GM19238 (cell line): ENCODE measurements at regions not wholly inside any gene's neighbourhood (a gene's known extent, or its start where the extent isn't known, plus 50 kb on each side); places are given as distances from the start of the nearest gene placed in this dataset.

Experiments used
- DNase-seq: peaks from one replicate; pipeline ENCODE4 v3.0.0; 2011; ENCODE audit warnings: low spot score; ENCODE audit not compliant: insufficient read length

DNA sequence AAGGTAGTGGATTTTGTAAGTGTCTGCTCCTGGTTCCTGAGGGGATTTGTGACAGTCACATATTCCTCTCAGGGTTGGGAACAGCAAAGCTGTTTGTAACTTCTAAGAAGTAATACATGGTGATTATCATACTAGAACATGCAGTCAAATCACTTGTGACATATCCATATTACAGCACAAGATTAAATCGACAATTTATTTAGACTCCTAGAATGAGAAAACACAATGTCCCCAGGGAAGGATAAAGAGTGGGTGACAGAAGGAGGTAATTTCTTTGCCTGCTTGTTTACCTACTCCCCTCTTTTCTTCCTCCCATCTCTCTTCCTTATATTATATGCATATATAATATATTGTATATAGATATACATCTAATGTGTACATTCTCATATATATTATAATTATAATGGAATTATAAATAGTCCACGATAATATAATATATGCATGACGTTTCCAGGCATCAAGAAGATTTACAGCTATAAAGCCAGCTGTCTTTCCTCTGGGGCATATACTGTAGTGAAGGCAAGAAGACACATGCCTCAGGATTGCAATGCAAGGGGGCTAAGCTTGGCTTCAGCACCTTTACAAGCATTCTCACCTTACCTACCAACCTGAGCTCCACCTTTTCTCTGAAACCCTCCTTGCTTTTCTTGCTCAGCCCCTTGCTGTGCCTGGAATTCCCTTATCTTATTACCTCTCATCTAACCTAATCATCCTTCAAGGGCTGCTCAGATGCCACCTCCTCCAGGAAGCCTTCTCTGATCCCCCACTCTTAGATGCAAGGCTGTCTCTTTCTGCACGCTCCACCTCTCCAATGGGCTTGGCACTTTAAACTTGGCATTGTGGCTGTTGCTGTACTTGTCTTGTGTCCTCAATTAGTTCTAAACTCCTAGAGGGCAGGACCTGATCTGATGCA, 73.1 kb upstream of the PIAS1 start:
- DNase-seq: no peak

DNA sequence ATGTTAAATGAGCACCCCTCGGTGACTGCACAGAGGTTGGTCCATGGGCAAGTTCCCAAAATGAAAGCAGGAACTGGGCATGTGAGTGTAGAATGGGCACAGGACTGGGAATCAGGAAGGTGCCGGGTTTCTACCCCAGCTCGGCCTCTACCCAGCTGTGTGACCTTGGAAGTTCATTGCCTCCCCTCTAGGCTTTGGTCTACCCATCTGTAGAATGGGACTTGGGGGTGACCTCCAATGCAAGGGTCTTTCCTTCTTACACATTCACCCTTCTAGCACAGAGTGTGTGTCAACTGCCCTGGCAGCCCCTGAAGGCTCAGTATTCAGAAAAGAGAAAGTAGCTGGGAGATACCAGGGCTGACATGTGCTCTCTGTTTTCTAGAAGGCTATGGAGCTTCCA, 72.3 kb upstream of the PIAS1 start:
- DNase-seq: no peak

DNA sequence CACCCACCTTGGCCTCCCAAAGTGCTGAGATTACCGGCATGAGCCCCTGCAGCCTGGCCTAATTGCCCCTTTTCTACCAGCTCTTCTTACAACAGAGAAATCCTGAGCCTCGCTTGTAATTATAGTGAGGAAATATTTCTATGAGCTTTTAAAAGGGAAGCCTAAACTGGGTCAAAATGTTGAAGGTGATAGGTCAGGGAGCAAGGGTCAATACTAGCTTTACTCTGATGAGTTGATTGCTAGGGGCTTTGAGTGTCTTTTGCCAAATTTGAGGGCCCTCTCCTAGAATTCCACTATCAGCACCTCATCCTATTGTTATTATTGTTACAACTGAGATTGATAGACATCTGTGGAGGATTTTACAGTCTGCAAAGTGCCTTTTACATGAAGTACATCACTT, 62.4 kb upstream of the PIAS1 start:
- no peak for DNase-seq

DNA sequence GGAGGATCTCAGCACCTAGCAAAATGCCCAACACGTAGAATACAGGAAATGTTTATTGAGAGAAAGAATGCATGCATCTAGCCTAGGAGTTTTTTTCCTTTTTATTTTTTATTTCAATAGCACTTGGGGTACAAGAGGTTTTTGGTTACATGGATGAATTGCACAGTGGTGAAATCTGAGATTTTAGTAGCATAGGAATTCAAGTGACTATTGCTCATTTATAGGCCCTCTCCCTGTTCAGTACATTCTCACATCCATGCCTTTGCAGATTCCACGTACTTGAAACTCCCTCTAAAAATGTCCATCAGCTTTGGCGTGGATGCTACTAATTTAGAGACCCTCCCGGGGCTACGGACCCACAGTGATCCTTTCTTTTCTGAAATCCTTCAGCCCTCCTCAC, 61.7 kb upstream of the PIAS1 start:
- no peak for DNase-seq

DNA sequence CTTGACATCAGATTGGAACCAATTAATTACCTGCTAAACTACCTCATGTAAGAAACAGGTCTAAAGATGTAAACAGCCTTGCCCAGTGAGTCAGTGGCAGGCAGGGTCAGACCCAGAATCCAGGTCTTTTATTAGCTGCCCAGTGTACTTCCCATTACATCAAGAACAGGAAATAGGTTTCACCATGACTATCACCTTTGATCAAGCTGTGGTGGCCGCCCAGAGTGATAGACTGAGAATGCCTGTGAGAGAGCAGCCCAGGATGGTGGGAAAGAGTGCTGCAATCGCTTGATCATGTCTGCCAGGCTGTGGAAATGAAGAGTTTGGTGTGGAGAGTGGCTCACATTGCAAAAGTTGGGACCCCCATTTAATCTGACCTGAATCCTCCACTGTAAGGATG, 61.3 kb upstream of the PIAS1 start:
- no peak for DNase-seq

DNA sequence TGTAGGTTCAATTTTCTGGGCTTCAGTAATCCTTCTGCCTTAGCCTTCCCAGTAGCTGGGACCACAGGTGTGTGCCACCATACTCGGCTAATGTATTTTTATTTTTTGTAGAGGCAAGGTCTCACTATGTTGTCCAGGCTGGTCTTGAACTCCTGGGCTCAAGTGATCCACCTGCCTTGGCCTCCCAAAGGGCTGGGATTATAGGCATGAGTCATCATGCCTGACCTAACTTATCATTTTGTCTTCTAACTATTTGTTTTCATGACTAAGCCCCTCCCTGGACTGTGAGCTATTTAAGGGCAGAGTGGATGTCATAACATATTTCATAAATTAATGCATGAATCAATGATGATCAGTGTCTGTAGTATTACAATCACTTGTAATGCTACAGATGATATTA, 56.1 kb upstream of the PIAS1 start:
- no peak for DNase-seq

DNA sequence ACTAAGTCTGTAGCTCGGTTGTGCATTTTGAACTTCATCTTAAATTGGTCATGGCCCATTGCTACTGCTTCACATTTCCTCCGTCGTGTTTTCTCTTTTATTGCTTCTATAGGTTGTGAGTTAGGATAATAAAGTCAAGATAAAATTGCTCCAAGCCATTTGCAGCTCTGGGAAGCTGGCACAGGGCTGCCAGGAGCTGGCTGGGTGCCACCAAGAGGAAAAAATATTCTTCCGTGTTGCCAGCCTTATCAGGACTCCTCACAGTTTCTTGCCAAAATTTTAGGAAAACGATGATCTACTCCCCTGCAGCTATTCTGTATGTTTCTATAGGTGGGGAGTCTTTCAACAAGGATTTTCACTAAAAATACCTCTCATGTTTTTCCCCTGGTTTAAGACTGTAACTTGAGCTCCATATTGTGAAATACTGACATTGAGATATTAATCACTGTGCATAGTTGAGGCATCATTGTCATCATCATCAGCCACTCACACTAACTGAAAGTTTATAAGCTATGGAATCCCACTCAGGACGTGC, 55.4 kb upstream of the PIAS1 start:
- no peak for DNase-seq

DNA sequence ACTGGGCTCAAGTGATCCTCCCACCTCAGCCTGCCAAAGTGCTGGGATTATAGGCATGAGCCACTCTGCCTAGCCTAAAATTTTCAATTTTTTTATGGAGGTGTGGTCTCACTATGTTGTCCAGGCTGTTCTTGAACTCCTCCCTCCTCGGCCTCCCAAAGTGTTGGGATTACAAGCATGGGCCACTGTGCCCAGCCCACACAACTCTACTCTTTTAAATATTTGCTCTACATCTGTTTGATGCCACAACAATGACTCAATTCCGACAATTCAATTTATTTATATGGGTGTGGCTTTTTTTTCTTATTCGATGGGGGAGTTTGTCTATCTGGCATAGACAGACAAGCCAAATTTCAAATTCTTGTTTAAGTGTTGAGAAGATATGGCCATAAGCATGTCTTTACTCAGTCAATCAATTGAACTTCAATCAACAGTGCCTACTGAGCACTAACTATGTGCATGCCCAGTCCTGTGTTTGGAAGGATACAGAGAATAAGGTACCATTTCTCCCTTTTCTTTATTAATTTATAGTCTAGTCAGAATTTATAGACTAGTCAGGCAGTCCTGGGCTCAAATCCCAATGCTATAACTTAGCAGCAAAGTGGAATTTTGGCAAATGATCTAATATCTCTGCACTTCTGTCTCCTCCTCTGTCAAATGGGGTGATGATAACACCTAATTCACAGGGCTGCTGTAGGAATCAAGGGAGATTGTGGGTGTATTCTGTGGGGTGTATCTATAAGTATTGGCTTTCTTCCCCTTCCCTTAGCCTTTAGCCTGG, 54.6 kb upstream of the PIAS1 start:
- no peak for DNase-seq

DNA sequence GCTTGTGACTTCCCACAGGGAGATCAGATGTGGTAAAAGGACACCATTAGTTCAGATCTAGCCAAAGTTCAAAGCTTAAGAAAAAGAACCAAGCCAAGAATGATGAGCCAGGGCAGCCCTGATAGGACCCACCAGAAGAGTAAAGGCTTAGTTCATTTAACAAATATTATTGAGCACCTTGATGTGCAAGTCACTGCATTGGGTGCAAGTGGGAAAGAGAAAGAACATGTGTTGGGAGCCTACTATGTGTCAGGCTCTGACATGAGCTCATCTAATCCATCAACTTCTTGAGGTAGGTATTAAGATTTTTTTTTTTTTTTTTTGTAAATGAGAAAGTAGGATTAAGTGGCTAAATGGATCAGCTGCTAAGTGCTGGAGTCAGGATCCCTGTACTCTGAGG, 53.4 kb upstream of the PIAS1 start:
- no peak for DNase-seq

DNA sequence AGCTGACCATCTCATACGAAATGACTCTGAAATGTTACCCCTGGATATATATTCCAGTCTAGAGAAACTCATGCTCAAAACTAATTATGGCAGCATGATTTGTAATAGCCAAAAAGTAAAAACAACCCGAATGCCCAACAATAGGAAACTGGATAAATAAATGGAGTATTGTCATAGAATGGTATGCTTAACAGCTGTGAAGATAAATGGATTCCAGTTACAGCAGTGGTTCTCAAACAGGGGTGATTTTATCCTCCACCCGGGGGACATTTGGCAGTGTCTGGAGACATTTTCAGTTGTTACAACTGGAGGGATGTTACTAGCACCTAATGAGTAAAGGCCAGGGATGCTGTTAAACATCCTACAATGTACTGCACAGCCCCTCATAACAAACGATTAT, 52.3 kb upstream of the PIAS1 start:
- no peak for DNase-seq

DNA sequence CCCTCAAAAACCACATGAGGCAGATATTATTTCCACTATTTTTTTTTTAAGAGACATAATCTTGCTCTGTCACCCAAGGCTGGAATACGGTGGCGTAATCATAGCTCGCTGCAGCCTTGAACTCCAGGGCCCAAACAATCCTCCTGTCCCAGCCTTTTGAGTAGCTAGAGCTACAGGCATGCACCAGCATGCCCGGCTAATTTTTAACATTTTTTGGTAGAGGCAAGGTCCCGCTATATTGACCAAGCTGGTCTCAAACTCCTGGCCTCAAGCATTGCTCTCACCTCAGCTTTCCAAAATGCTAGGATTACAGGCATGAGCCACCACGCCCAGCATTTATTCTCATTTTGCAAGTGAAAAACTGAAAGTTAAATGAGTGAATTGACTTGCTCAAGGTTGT, 50.8 kb upstream of the PIAS1 start:
- DNase-seq: no peak
